Type B pancreatic cell (in vitro differentiated cells): ENCODE measurements at regions not wholly inside any gene's neighbourhood (a gene's known extent, or its start where the extent isn't known, plus 50 kb on each side); places are given as distances from the start of the nearest gene placed in this dataset.

Experiments used
- DNase-seq: peaks from one replicate; pipeline ENCODE4 v3.0.0; 2021; ENCODE audit warnings: mixed read lengths; ENCODE audit not compliant: unreplicated experiment; ENCODE audit errors: extremely low spot score
- H3K27ac Mint-ChIP-seq: 2 replicates; pipeline ENCODE4 v1.8.0; 2021; ENCODE audit warnings: mild to moderate bottlenecking, mixed read lengths
- H3K27me3 Mint-ChIP-seq: 2 replicates; pipeline ENCODE4 v1.8.0; 2021; ENCODE audit warnings: mixed read lengths
- H3K36me3 Mint-ChIP-seq: 2 replicates; pipeline ENCODE4 v1.8.0; 2021; ENCODE audit warnings: mixed read lengths
- H3K4me1 Mint-ChIP-seq: one replicate; pipeline ENCODE4 v1.8.0; 2021; ENCODE audit warnings: mixed read lengths; ENCODE audit not compliant: unreplicated experiment
- H3K4me3 Mint-ChIP-seq: 2 replicates; pipeline ENCODE4 v1.8.0; 2021; ENCODE audit warnings: mild to moderate bottlenecking, mixed read lengths
- H3K9me3 Mint-ChIP-seq: 2 replicates; pipeline ENCODE4 v1.8.0; 2021; ENCODE audit warnings: mixed read lengths
- CTCF ChIP-seq: fragments of 200-600 bp; sonication (generic); conservative IDR thresholded peaks from 2 replicates; pipeline ENCODE4 v1.5.0; 2021; ENCODE audit warnings: antibody characterized with exemption, mild to moderate bottlenecking

DNA sequence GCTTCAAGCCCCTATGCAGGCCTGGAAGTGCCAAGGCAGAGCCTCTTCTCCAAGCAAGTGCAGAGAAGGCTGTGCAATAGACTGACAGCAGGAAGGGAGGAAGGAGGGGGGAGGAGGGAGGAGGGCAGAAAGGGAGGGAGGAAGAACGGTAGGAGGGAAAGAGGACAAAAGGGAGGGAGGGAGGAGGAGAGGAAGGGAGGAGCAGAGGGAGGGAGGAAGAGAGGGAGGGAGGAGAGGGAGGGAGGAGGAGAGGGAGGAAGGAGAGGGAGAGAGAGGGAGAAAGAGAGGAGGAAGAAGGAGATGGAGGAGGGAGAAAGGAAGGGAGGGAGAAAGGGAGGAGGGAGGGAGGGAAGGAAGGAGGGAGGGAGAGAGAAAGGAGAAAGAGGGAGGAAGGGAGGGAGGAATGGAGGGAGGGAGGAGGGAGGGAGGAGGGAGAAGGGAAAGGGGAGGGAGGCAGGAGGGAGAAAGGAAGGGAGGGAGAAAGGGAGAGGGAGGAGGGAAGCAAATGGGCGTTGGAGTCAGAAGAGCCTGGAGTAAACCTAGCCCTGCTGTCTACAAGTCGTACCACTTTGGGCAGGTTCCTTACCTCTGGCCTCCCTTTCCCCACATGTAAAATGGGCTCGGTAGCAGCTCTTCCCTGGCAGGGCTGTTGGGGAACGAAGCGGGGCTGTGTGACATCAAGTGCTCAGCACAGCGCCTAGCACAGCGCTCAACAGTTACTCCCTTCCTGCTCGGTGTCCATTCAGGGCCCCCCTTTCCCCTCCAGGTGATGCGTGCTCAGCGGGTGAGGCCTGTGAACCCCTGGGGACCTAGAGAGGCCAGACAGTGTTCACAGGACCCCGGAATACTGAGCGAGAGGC, 244.6 kb downstream of the NPHP4 start:
- no peak overlapping the region for H3K27ac Mint-ChIP-seq
- H3K9me3 Mint-ChIP-seq, result no peaks in the 10 kb centered on the region
- H3K36me3 Mint-ChIP-seq, result no peaks in the 10 kb centered on the region
- no peak for DNase-seq
- H3K4me3 Mint-ChIP-seq, result no peak overlapping the region
- H3K27me3 Mint-ChIP-seq, result peaks cover 24% of the 10 kb centered on the region
- H3K4me1 Mint-ChIP-seq, result peaks cover 11% of the 10 kb centered on the region
- no peak for TF ChIP-seq CTCF

- Mint-ChIP-seq H3K4me3 (no peak overlapping the region), H3K27ac (no peak overlapping the region), H3K4me1 (peaks cover 11% of the 10 kb centered on the region), H3K9me3 (no peaks in the 10 kb centered on the region), H3K36me3 (no peaks in the 10 kb centered on the region), H3K27me3 (peaks cover 24% of the 10 kb centered on the region)
- DNase-seq, result no peak
- no peak for TF ChIP-seq CTCF
Observed at GRCh38 chr1:5746611-5747425, 245.4 kb downstream of the NPHP4 start.

- Mint-ChIP-seq H3K27me3 (peaks cover 24% of the 10 kb centered on the region), H3K4me3 (no peak overlapping the region), H3K27ac (peak overlapping the region; percentile 34), H3K4me1 (peaks cover 11% of the 10 kb centered on the region), H3K36me3 (no peaks in the 10 kb centered on the region), H3K9me3 (no peaks in the 10 kb centered on the region)
- no peak for DNase-seq
- TF ChIP-seq CTCF, result peak; percentile 97
Observed at GRCh38 chr1:5745800-5746610, 246.2 kb downstream of the NPHP4 start.

DNA sequence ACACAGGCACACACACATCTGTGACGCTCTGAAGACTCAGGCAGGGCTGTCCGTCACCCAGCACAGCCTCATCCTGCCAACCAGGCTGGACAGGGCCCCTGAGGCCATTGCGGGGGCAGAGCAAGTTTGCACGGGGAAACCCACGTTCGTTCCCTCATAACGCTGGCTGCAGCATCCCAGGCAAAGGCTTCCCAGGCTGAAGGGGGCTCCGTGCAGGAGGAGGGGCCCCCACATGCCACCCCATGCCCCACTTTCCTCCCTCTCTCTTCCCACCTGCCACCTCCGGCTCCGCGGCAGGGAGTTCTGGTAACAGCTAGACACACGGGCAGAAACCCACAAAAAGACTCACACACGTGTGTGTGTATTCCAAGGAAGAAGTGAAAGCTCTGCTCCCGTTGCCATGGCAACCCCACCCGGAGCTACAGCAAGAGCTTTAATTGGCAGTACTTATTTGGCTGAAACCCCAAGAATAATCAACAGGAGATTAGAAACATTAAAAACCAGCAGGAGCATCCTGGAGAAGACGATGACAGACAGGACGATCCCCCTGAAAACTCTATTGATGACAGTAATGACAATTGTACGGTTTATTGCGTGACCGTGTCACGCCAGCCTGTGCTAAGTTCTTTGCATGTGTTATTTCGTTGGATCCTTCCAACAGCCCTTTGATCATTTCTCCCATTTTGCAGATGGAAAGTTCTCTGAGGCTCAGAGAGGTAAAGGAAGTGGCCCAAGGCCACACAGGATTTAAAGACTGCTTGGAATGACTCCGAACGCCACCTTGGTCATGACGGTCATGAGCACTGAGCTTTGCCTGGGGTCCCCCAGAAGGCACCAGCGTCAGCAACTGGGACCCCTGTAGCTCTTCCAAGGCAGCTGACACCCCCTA, 247.1 kb downstream of the NPHP4 start:
- Mint-ChIP-seq H3K27me3 (peaks cover 24% of the 10 kb centered on the region), H3K4me1 (peaks cover 11% of the 10 kb centered on the region), H3K27ac (peak overlapping the region; percentile 34), H3K36me3 (no peaks in the 10 kb centered on the region), H3K4me3 (peak overlapping the region; percentile 7), H3K9me3 (no peaks in the 10 kb centered on the region)
- DNase-seq, result no peak
- no peak for TF ChIP-seq CTCF
